Spleen (tissue), 11 donors: ENCODE measurements at regions not wholly inside any gene's neighbourhood (a gene's known extent, or its start where the extent isn't known, plus 50 kb on each side); places are given as distances from the start of the nearest gene placed in this dataset.

Source experiments
- DNase-seq: peaks from one replicate; pipeline ENCODE4 v3.0.0-alpha.2; 2020
- H3K27ac ChIP-seq, 8 donors: fragments of 200-600 bp; sonication (generic) in 7 of 8; 1 replicate in 4 of 8; 2 replicates in 4 of 8; pipeline versions ENCODE4 v1.5.0 to v1.8.0; 2016 to 2021; ENCODE audit warnings: inconsistent platforms in 4 of 8, mild to moderate bottlenecking in 4 of 8, moderate library complexity in 1 of 8
- H3K27me3 ChIP-seq, 7 donors: fragments of 200-600 bp; sonication (generic) in 6 of 7; replicated peaks in 1 of 7; 1 replicate in 4 of 7; 2 replicates in 3 of 7; pipeline versions ENCODE4 v1.5.0 to v1.8.0; 2016 to 2021; ENCODE audit warnings: inconsistent platforms in 3 of 7, mild to moderate bottlenecking in 1 of 7
- H3K36me3 ChIP-seq, 6 donors: fragments of 200-600 bp; sonication (generic) in 5 of 6; 1 replicate in 4 of 6; 2 replicates in 2 of 6; pipeline versions ENCODE4 v1.5.0 to v1.8.0; 2016 to 2021; ENCODE audit warnings: inconsistent platforms in 2 of 6
- H3K4me1 ChIP-seq, 6 donors: fragments of 200-600 bp; sonication (generic) in 5 of 6; 1 replicate in 3 of 6; 2 replicates in 3 of 6; pipeline versions ENCODE4 v1.5.0 to v1.8.0; 2016 to 2021; ENCODE audit warnings: inconsistent platforms in 3 of 6
- H3K4me3 ChIP-seq, 8 donors: fragments of 200-600 bp; sonication (generic) in 7 of 8; 1 replicate in 4 of 8; 2 replicates in 4 of 8; pipeline versions ENCODE4 v1.5.0 to v1.8.0; 2016 to 2021; ENCODE audit warnings: inconsistent platforms in 4 of 8, mild to moderate bottlenecking in 4 of 8, moderate library complexity in 2 of 8
- H3K9me3 ChIP-seq, 8 donors: fragments of 200-600 bp; sonication (generic) in 7 of 8; 1 replicate in 4 of 8; 2 replicates in 4 of 8; pipeline versions ENCODE4 v1.5.0 to v1.8.0; 2016 to 2021; ENCODE audit warnings: inconsistent platforms in 4 of 8
- POLR2A ChIP-seq, 3 donors: fragments of 450-650 bp; IDR thresholded peaks; one replicate each; pipeline ENCODE4 v1.5.1; 2017; ENCODE audit warnings: antibody characterized with exemption in 3 of 3, mild to moderate bottlenecking in 1 of 3
- POLR2AphosphoS5 ChIP-seq, 3 donors: sonication (generic); formaldehyde crosslinking; IDR thresholded peaks; one replicate each; pipeline ENCODE4 v1.5.1; 2017; ENCODE audit warnings: antibody characterized with exemption in 3 of 3
- WGBS, 5 donors: extraction: QIAGEN DNeasy Blood & Tissue Kit in 3 of 5; methylation state at CpG; one replicate each; pipeline versions ENCODE4 v1.1.5 to v1.1.7; 2013 to 2018; 5-methylcytosine and 5-hydroxymethylcytosine counted together
- intact Hi-C: fragments of 100-400 bp; cut with DNase I; formaldehyde crosslinking; loops from one replicate; pipeline ENCODE4 v1.15.0; 2023; ENCODE audit warnings: low total_unique reads
- TF ChIP-seq, protein P1 (sequence below), 11 experiments: fragments of 200-600 bp in 7 of 11; fragments of 450-650 bp in 4 of 11; sonication (generic) in 4 of 11; IDR thresholded peaks in 8 of 11; conservative IDR thresholded peaks in 3 of 11; 1 replicate in 7 of 11; 2 replicates in 4 of 11; pipeline versions ENCODE4 v1.4.0 to v1.8.0; 2016 to 2021; ENCODE audit warnings: antibody characterized with exemption in 11 of 11, inconsistent platforms in 4 of 11, mild to moderate bottlenecking in 1 of 11
- donor health status: healthy with polysubstance abuse.
- donor health status: DM: no; HTN: no; CAD: no; lungs with moderate emphysema.
- donor health status: DM: no; HTN: no; CAD: no.
- donor health status: Bipolar disorder and iron deficiency.
- donor health status: healthy.
- donor health status: DM: no; HTN: no; CAD: no.
- donor health status: DM: yes; HTN: yes; CAD: no.

- Histone ChIP-seq H3K9me3 (peaks cover 0 to 13% (median 2%) of the 10 kb centered on the region in 8 donors), H3K36me3 (no peaks in the 10 kb centered on the region), H3K27ac (no peak overlapping the region), H3K27me3 (no peaks in the 10 kb centered on the region), H3K4me1 (no peaks in the 10 kb centered on the region), H3K4me3 (no peak overlapping the region)
- DNase-seq, result no peak
- 65 to 82% (median 74%) methylated on average over 3 of the region's 3 CpGs for WGBS, 5 donors
- TF ChIP-seq, protein P1, sequence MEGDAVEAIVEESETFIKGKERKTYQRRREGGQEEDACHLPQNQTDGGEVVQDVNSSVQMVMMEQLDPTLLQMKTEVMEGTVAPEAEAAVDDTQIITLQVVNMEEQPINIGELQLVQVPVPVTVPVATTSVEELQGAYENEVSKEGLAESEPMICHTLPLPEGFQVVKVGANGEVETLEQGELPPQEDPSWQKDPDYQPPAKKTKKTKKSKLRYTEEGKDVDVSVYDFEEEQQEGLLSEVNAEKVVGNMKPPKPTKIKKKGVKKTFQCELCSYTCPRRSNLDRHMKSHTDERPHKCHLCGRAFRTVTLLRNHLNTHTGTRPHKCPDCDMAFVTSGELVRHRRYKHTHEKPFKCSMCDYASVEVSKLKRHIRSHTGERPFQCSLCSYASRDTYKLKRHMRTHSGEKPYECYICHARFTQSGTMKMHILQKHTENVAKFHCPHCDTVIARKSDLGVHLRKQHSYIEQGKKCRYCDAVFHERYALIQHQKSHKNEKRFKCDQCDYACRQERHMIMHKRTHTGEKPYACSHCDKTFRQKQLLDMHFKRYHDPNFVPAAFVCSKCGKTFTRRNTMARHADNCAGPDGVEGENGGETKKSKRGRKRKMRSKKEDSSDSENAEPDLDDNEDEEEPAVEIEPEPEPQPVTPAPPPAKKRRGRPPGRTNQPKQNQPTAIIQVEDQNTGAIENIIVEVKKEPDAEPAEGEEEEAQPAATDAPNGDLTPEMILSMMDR (IDR thresholded peaks at IDR 0.05 in 8 of 11, conservative IDR thresholded peaks at IDR 0.05 in 3 of 11), result no peak
- TF ChIP-seq POLR2AphosphoS5 (IDR thresholded peaks at IDR 0.05) (no peak), POLR2A (IDR thresholded peaks at IDR 0.05) (no peak)
- intact Hi-C loops, result no loop called here
These were observed 865.1 kb upstream of the ADAMTS5 start for GRCh38 chr21:27831816-27832569.

GRCh38 chr21:27831177-27831576, 864.3 kb upstream of the ADAMTS5 start:
- H3K4me1 ChIP-seq, result no peaks in the 10 kb centered on the region
- peaks cover 0 to 9% (median under 1%) of the 10 kb centered on the region in 8 donors for H3K9me3 ChIP-seq
- H3K4me3 ChIP-seq, result no peak overlapping the region
- no peaks in the 10 kb centered on the region for H3K36me3 ChIP-seq
- DNase-seq, result no peak
- H3K27ac ChIP-seq, result no peak overlapping the region
- no peaks in the 10 kb centered on the region for H3K27me3 ChIP-seq
- intact Hi-C loops, result no loop called here
- WGBS, 5 donors, result 0 to 35% (median 28%) methylated on average over 1 of the region's 1 CpG
- TF ChIP-seq POLR2A (IDR thresholded peaks at IDR 0.05), result no peak
- TF ChIP-seq, protein P1 (IDR thresholded peaks at IDR 0.05 in 8 of 11, conservative IDR thresholded peaks at IDR 0.05 in 3 of 11), result no peak

GRCh38 chr21:27827972-27828371, 861.1 kb upstream of the ADAMTS5 start:
- no peaks in the 10 kb centered on the region for H3K9me3 ChIP-seq
- H3K27ac ChIP-seq, result no peak overlapping the region
- no peaks in the 10 kb centered on the region for H3K27me3 ChIP-seq
- DNase-seq, result no peak
- no peaks in the 10 kb centered on the region for H3K36me3 ChIP-seq
- no peaks in the 10 kb centered on the region for H3K4me1 ChIP-seq
- intact Hi-C loops, result no loop called here
- WGBS, 5 donors, result 49 to 69% (median 64%) methylated on average over 3 of the region's 3 CpGs
- TF ChIP-seq, protein P1 (IDR thresholded peaks at IDR 0.05 in 8 of 11, conservative IDR thresholded peaks at IDR 0.05 in 3 of 11), result no peak
- no peak for TF ChIP-seq POLR2AphosphoS5 (IDR thresholded peaks at IDR 0.05)
- TF ChIP-seq POLR2A (IDR thresholded peaks at IDR 0.05), result no peak
- H3K4me3 ChIP-seq, result no peak overlapping the region

GRCh38 chr21:27825035-27825434, 858.1 kb upstream of the ADAMTS5 start:
- Histone ChIP-seq H3K27ac (no peak overlapping the region), H3K9me3 (no peaks in the 10 kb centered on the region), H3K4me1 (no peaks in the 10 kb centered on the region), H3K36me3 (no peaks in the 10 kb centered on the region), H3K27me3 (no peaks in the 10 kb centered on the region), H3K4me3 (no peak overlapping the region)
- intact Hi-C loops, result no loop called here
- DNase-seq, result no peak
- TF ChIP-seq, protein P1 (IDR thresholded peaks at IDR 0.05 in 8 of 11, conservative IDR thresholded peaks at IDR 0.05 in 3 of 11), result no peak
- TF ChIP-seq POLR2A (IDR thresholded peaks at IDR 0.05) (no peak), POLR2AphosphoS5 (IDR thresholded peaks at IDR 0.05) (no peak)
- 70 to 79% (median 76%) methylated on average over 5 of the region's 5 CpGs for WGBS, 5 donors
